HG03103 (cell line): ENCODE measurements at regions not wholly inside any gene's neighbourhood (a gene's known extent, or its start where the extent isn't known, plus 50 kb on each side); places are given as distances from the start of the nearest gene placed in this dataset.

Source experiments
- ATAC-seq: cut with Tn5 transposase; IDR thresholded peaks from one replicate; pipeline ENCODE4 v1.9.1; 2021; ENCODE audit warnings: low read depth; ENCODE audit not compliant: unreplicated experiment

DNA sequence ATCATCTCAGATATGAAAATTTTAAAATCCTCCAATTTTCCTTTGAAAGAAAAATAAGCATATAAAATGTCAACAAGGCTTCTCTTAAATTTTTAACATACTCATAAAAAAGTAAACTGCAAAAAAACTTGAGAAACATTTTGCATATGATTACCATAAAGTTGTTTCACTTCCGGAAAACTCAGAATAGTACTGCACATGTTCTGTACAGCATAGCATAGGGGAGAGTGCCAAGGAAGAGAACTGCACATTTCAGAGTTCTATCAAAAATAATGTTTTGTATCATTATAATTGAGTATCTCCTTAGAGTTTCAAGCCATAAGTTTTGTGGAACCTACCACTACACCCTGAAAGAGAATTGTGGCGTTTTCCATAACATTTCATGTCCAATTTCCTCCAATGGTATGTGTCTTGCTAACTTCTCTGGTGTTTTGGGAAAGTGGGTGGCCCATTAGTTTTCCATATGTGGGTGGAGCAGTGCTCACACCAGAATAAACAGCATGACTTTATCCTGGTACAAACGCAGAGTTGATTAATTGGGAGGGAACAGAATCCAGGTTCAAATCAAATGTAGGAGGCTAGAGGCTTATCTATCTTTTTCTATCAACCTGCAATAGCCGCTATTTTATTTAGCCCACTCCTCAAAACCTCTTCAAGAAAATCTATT is 430.9 kb downstream of the LMO4 start:
- ATAC-seq: no peak

DNA sequence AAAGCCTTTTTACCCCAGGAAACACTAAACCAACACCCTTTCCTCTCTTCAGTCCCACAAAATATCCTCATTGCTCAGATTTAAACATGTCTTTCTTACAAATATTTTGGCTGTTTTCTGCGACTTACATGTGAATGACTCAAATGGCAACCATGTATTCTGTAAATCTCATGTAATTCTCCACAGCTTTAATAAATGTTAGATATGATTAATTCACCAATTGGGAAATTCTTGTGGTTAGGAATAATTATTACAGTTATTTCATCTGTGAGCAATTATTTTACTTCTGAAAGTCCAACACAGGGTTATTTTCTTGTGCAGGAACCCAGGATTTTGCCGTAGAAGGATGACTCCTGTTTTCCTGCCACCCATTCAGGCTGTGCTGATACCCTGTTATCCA is 431.5 kb downstream of the LMO4 start:
- no peak for ATAC-seq

DNA sequence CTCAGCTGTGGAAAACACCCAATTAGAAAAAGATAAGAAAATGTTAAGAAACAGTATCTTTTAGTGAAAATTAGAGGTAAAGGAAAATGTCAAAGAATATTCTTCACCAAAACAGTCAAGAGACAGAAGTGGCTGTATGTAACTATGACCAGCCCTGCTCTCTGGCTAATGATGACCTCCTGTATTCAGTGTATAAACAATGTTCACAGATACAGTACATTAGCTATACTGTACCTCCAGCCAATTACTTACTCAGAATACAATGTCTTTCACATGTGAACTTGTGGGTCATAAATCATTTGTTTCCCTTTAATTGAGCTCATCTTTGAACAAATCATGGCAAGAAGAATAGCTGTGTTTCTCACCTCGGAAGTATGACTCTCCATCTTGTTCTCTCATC is 432.0 kb downstream of the LMO4 start:
- no peak for ATAC-seq

DNA sequence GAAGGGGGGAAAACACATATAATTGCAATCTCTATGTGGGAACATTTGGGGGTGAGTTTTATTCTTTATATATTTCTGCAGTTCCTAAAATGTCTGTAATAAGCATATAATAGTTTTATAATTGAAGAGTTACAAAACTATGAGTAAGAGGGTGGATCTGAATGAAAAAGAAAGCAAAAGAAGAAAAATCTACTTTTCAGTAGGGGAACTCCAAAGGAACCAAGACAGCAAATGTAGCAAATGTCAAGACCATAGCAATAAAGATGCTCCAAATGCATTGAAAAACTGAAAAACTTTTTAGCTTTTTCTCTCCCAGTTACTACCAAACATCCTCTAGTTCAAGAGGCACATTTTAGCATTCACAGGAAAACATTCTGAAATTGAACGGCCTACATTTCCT is 434.8 kb downstream of the LMO4 start:
- no peak for ATAC-seq

DNA sequence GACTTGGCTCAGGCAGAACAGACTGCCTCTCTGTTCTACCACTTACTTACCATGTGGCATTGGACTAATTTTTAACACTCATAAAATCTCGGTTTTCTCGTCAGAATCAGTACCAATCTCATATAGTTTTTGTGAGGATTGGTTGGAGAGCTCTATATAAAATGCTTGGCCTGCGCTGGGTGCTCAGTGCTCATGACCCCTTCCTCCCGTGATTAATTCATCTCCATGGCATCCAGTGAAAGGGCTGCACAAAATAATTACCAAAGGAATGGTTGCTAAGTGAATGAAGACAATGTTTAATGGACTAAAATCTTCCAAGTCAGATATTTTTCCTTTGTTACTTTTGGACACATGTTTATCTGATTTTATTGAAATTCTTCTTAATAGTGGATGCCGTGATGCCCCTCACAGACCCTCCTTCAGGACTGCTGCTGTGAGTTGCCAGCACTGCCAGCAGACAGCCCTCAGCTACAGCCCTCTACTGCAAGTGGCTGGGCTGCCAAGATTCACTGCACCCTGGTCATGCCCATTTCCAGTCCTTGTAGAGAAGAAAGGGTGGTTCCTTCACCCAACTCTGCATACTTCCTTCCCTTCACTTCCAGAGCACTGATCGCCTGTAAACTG is 436.5 kb downstream of the LMO4 start:
- no peak for ATAC-seq

DNA sequence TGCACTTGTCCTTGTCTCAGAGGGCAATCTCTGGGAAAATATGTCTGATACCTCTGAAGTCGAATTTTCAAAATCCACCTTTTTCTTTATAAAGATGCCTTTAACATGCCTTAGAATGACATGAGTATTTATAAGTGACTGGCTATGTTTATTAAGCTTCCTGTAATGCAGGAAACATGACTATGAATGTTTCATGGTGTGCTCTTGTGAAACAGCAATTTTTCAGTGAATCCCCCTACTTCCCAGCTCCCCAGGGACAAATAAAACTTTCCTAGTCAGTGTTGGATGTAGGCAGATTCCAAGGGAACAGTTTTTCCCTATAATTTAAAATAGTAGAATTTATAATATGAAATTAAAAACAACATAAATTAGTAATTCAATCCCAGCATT is 437.0 kb downstream of the LMO4 start:
- ATAC-seq: no peak

DNA sequence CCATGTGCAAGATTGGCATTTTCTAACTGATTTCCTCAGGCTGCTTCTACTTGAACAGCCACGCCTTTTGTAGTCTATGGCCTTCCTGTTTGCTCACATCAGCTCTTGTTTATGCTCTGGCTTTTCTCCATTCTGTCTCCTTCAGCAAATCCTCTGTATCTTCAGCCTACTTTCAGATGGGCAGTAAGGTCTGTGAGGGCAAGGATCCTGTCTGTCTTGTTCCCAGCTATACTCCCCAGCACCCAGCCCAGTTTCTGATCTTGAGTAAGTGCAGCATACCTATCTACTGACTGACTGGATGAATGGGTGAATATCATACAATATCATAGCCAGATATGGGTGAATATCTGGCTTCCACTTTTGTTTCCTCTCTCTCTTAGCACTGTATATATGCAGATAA is 438.1 kb downstream of the LMO4 start:
- no peak for ATAC-seq

DNA sequence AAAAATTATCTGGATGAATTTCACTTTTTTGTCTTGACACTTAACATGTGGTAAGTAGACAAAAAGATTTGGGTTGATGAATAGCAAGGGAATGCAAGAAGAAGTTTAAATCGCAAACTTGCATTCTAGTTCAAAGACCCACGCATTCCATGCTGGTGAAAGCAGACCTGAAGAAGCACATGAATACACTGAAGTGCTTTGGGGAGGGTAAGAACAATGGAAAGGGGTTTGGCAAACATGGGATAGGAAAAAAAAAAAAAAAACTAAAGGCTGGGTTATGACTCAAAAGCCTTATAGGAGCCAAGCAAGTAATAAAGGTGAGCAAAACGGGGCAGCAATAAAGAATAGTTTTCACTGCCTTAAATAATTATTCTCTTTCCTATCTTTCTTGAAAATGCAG is 450.2 kb downstream of the LMO4 start:
- ATAC-seq: no peak

DNA sequence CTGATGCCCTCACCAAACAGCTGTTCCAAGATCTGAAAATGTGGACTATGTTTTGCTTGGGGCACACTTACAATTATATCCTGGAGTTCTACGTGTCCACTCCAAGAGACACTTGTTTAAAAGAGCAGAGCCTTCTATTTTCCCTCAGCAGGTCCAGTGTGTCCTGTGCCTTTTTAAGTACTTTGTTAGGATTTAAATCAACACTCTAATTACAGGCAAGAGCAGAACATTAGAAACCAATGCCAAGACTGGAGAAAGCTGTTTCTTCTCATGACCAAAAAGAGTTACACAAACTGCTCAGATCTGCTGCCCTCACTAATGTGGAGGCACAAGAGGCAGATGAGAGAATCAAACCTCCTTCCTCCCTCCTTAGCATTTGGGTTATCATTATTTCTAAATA is 452.9 kb downstream of the LMO4 start:
- no peak for ATAC-seq

DNA sequence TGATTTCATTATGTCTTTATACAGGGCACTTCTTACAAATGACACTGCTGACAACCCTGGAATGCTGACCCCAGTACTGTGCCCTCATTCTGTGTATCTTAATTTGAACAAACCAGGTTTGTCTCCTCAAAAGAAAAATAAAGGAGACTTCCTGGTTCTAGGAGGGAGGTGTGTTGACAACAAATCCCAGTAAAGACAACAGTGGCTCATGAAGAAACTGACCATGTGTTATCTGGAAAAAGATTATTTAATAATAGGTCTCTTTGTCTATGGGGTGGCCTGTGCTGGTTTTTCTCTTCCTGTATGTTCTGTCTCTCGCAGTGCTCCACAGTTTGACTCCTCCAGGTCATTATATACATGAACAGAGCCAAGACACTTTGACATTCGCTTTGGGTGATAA is 454.6 kb downstream of the LMO4 start:
- no peak for ATAC-seq

DNA sequence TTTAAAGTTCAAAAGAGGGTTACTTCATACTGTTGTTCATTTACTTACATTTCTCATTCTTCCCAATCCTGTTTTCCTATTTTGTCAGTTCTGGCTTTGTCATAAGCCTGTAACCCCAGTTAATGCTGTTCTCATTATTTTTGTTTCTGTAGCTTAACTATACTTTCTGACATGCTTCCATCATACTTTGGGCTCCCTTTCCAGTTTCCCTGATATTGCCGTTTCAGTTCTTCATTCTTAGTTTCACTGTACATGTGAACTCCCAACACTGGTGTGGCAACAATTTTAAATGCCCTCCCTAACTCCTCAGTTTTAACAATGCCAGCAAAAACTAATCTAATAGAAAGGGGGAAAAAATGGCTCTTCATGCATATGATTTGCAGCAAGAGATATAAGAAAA is 456.7 kb downstream of the LMO4 start:
- ATAC-seq: no peak

DNA sequence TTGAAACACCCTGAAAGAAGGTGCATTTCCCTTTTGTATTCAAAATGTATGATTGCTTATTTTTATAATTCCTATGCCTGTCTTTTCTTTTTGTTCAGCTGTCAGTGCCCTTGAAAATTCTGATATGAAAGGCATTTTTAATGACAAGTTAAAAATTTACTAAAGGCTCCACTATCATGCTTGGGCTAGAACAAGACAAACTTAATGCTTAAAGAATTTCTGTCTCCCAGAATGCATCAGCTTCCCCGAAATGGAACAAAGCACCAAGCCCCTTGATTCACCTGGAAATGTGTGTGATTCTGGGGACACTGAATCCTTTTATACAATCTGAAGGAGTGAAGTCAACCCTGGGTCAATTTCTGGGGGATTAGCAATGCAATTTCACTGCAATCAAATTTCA is 457.5 kb downstream of the LMO4 start:
- ATAC-seq: no peak

DNA sequence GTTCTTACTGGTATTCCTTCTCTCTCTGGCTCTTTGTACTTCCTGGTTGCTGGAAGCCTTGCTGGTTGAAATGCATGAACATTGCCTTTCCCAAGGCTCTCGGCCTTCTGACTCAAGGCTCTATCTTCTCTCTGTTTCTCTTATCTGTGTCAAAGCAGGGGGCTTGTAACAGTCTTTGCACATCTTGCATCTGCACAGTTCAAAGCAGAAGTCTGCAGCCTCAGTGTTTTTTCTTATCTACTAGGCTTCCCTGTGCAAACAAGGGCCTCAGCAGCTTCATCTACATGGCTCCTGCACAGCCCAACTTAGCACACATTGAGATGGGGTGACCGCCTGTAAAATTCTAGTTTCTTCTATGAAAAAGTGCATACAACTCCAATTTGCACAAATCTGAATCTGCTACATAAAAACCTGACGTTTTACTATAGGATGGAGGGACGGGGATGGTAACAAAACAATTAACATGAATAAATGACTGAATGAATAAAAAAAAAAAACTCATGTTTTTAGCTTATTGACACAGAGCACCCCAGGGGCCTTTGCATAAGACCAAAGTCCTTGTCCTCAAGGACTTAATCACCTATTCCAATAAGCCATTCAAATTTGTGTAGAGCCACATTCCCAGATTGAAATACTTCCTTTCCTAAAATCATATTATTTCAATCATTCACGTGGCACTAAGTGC is 458.3 kb downstream of the LMO4 start:
- ATAC-seq: no peak

DNA sequence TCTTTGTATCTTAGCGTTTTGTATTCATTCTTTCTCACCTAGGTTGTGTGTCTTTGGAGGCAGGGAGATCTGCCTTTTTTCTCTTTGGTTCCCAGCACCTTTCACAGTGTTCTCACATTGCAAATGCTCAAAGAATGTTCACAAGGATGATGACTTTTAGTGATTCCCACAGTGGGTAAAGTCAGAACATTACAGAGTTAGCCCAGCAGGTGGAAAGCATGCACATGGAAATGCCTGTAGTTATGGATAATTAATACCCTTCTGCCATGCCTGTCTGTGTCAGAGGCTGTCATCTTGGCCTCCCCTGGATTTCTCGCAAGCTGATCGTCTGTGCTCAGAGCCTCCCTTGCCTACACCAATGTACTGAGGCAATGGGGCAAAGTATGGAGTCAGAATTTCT is 458.9 kb downstream of the LMO4 start:
- no peak for ATAC-seq

DNA sequence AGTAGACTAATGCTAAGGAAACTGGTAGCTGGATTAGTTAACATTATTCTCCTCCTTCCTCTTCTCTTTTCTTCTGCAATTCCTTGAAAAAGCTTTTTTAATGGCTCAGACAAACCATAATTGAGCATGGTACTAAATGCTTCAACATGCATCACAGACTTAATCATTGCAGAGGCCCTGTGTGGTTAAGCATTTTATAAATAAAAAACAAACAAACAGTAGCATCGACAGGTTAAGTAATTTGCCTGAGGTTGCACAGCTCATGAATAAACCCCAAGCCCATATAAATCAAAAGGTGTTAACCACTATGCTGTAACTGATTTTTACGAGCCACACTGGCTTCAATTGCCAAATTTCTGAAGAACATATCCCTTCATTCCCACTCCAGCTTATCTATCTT is 462.1 kb downstream of the LMO4 start:
- no peak for ATAC-seq

DNA sequence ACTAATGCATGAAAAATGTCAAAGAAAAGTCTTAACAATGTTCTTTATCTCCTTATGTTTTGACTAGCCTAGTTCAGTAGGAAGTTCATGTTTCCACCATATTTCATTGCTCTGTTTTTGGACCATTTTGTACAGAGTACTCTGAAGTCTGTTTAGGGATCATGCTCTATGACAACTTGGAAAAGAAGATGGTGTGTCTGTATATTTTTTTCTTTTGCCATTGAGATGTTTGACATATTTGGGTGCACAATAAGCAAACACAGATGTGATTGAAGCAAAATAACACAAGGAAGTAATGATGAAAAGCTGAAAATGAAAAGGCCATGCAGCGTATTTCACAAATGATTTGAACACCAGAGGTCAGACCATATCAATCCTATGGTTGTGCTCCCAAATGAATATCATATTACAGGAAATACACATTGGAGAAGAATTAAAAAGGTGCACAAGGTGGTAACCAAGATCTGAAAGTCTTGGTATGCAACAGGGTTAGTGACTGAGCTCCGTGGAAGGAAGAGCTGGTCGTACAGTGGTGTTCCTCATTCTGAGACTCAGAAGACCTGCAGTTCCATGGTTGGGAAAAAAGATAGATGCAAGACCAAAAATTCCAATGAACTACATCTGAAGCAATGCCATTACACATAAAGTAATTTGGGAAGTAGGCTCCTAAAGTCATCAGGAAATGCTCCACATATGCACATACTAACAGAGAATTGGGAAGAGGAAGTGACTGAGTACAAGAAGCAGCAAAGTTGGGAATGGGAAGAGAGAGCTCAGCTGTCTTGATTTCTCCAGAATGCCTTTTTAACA is 463.5 kb downstream of the LMO4 start:
- ATAC-seq: no peak

DNA sequence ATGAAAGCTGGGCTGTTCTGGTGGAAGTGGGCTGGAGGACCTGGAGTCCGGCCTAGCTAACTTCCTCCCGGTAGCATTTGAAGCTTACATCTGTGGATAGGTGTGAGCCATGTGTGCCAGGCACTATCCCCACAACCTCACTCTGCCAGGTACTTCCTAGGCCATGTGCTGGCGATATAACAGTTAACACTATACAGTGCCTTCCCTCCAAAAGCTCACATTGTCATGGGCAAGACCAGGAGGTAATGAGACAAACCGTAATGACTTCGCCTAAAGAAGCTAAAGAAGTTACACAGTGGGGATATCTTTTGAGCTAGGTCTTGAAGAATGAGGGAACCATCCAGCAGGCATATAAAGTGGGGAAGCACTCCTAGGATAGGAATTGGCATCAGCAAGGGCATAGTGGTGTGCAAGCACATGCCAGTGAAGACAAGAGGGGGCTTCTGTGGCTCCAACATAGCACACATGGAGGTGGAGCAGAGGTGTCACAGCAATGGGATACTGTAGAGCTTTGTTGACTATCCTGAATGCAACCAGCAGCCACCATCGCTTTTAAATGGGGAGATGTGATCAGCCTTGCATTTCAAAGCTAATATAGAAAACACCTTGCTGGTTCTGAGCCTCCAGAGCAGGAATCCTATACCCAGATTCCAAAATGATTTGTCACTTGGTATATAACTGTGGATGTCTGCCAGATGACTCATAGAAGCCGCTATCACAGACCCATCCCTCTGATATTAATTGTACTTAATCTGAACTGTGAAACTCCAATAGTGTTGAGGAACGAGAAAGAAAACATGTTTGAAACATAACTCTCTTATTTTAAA is 466.3 kb downstream of the LMO4 start:
- no peak for ATAC-seq

DNA sequence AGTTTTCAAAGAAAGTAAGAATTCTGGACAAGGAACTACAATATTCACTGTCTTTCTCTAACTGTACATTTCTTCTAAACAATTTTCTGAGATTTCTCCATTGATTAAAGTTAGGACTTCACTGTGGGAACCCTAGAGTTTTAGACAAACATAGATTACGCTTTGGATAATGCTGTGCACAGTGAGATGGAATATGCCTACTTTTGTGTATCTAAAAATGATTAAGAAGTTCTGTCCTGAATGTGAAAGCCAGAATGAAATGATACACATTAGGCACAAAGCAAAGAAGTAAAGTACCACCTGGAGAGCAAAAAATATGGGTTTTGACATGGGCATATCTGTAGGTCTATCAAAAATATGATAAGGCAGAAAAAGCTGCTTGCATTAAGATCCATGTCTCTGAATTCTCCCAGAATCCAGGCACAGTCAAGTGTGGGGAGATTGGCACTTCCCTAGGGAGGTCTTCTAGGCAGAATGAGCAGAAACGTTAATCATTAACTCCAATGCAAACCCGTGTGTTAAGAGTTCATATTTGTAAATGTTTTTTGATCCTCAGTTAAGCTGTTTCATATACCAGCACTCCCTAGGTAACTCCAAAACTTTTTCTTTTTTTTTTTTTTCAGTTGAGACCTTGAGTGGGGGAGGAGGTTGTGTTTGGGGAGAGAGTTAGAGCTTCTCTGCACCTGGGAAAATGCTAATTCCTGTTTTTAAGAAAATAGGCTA is 467.1 kb downstream of the LMO4 start:
- ATAC-seq: no peak

DNA sequence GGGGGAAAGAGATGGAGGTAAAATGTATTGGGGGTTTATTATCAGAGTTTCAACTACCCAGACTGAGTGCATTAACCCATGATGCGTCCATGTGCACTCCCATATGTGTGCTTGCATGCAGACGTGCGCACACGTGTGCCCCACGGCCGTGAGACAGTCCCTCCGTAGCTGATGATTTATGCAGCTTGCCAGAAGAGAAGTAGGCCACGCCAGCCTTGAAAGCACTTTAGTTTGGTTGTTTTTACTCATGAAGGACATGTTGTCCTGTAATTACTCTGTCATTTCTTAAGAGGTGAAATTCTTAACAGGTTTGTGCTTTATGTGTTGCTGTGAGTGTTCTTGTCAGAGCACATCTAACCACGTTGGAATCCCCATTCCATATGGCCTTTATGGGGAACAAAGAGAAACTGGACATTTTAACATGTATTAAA is 467.8 kb downstream of the LMO4 start:
- ATAC-seq: no peak

DNA sequence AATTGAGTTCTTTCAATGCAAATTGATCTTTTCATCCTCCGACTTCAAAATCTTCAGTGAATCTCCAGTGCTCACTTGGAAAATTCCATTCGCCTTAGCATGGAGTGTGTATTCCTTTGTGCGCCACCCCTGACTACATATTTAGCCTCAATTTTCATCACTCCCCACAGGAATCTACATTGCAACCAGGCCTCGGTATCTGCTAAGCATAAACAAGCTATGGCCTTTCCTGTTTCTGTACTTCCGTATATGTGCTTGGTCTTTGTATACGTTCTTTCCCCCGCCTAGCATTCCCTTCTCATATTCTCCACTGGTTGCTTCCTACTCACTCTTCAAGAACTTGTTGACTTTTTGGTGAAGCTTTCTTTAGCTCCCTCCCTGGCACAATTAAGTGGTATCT is 470.8 kb downstream of the LMO4 start:
- ATAC-seq: no peak
